OCI-LY7 (cell line): ENCODE measurements at regions not wholly inside any gene's neighbourhood (a gene's known extent, or its start where the extent isn't known, plus 50 kb on each side); places are given as distances from the start of the nearest gene placed in this dataset.
A peak's percentile ranks its signal among the peaks of the same experiment; 100 is the strongest.

Source experiments
- BruUV-seq: library from RNA; stranded (reverse); fragments of 400-500 nt; replicated peaks from 2 replicates; lab custom pipeline; 2021; lab: Mats Ljungman, UMichigan
- CTCF ChIA-PET: fragments of 300-600 bp; sonication (Branson Sonifier 250); formaldehyde crosslinking; loops from one replicate; lab custom pipeline; 2022; ENCODE audit warnings: antibody characterized with exemption; ENCODE audit not compliant: unreplicated experiment; lab: Charles Lee
- POLR2A ChIA-PET: fragments of 300-600 bp; sonication (Branson Sonifier 250); formaldehyde crosslinking; loops from one replicate; lab custom pipeline; 2022; ENCODE audit warnings: antibody characterized with exemption; lab: Charles Lee
- DNase-seq: peaks from one replicate; pipeline ENCODE4 v3.0.0-alpha.2; 2015; ENCODE audit warnings: low spot score
- H2AFZ ChIP-seq: fragments of 200-600 bp; sonication (generic), shearing (Covaris generic); 2 replicates; pipeline ENCODE4 v1.6.1; 2014; ENCODE audit warnings: mild to moderate bottlenecking, antibody characterized with exemption, low read length, moderate library complexity
- H3K27ac ChIP-seq: fragments of 200-600 bp; sonication (generic); 2 replicates; pipeline ENCODE4 v1.5.1; 2014; ENCODE audit warnings: mixed run types, low read depth, mild to moderate bottlenecking, moderate library complexity, low read length, inconsistent platforms; ENCODE audit not compliant: poor library complexity, severe bottlenecking
- H3K36me3 ChIP-seq: fragments of 200-600 bp; sonication (generic); 2 replicates; pipeline ENCODE4 v1.6.1; 2014; ENCODE audit warnings: mild to moderate bottlenecking, antibody characterized with exemption, low read length, moderate library complexity, mixed read lengths; ENCODE audit not compliant: insufficient read depth
- H3K4me1 ChIP-seq: fragments of 200-600 bp; sonication (generic); 2 replicates; pipeline ENCODE4 v1.5.1; 2014; ENCODE audit warnings: mild to moderate bottlenecking, low read length; ENCODE audit not compliant: insufficient read depth, poor library complexity, severe bottlenecking
- H3K4me2 ChIP-seq: fragments of 200-600 bp; sonication (generic); 2 replicates; pipeline ENCODE4 v1.6.1; 2014; ENCODE audit warnings: mild to moderate bottlenecking, low read length
- H3K4me3 ChIP-seq: fragments of 200-600 bp; sonication (generic); 2 replicates; pipeline ENCODE4 v1.5.1; 2014; ENCODE audit warnings: mild to moderate bottlenecking, low read depth, low read length; ENCODE audit not compliant: poor library complexity, severe bottlenecking
- H3K79me2 ChIP-seq: fragments of 200-600 bp; sonication (generic); 2 replicates; pipeline ENCODE4 v1.6.1; 2016; ENCODE audit warnings: low read depth, mild to moderate bottlenecking, low read length, moderate library complexity, mixed read lengths; ENCODE audit not compliant: insufficient read depth
- H3K9me2 ChIP-seq: fragments of 200-600 bp; sonication (generic); 2 replicates; pipeline ENCODE4 v1.6.1; 2016; ENCODE audit warnings: mild to moderate bottlenecking, low read length, mixed read lengths; ENCODE audit not compliant: insufficient read depth
- H3K9me3 ChIP-seq: fragments of 200-600 bp; sonication (generic); 2 replicates; pipeline ENCODE4 v1.6.1; 2014; ENCODE audit warnings: mild to moderate bottlenecking, mixed run types, low read length, mixed read lengths
- H4K20me1 ChIP-seq: fragments of 200-600 bp; sonication (generic); 2 replicates; pipeline ENCODE4 v1.6.1; 2014; ENCODE audit warnings: mild to moderate bottlenecking, antibody characterized with exemption, low read length, moderate library complexity, mixed read lengths; ENCODE audit not compliant: insufficient read depth
- EZH2phosphoT487 ChIP-seq: fragments of 200-600 bp; sonication (generic); IDR thresholded peaks from 2 replicates; pipeline ENCODE4 v1.6.1; 2018; ENCODE audit warnings: low read depth, borderline replicate concordance, mild to moderate bottlenecking, mixed run types, antibody characterized with exemption, low read length, moderate library complexity, mixed read lengths
- intact Hi-C: fragments of 100-400 bp; cut with micrococcal nuclease; formaldehyde crosslinking; loops from one replicate; pipeline ENCODE4 v1.10.0; 2022; ENCODE audit not compliant: unreplicated experiment
- TF ChIP-seq, protein P1 (sequence below): fragments of 200-600 bp; sonication (generic); conservative IDR thresholded peaks from 2 replicates; pipeline ENCODE4 v1.5.1; 2014; ENCODE audit warnings: mild to moderate bottlenecking, antibody characterized with exemption, low read length, moderate library complexity, mixed read lengths

DNA sequence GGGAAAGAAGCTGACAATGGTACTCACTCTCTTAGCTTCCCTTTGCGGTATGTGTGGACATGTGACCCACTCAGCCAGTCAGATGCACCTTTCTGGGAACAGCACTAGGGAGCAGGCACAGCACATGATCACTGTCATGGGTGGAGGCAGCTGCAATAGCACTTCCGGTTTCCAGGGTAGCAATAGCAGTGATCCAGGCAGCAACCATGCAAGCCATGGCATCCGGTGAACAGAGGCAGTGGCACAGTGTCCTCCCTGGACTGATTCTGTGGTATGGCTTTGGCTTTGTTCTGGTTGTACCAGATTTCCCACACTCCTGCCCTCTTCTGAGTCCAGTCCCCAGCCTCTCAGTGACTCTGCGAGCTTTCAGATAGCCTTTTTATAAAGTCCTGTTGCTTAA lies 86.8 kb upstream of the NAMPT start:
- Histone ChIP-seq H3K27ac (no peak overlapping the region), H3K36me3 (no peaks in the 10 kb centered on the region), H3K9me3 (no peaks in the 10 kb centered on the region), H2AFZ (0 out of 2 replicates have a peak overlapping the region, but pooled peaks have one; percentile 22), H3K9me2 (no peaks in the 10 kb centered on the region), H4K20me1 (no peaks in the 10 kb centered on the region), H3K4me2 (no peak overlapping the region), H3K79me2 (no peaks in the 10 kb centered on the region), H3K4me3 (no peak overlapping the region), H3K4me1 (no peaks in the 10 kb centered on the region)
- CTCF ChIA-PET = no interaction called here
- BruUV-seq = no TSS peak
- intact Hi-C loops = no loop called here
- TF ChIP-seq EZH2phosphoT487 = no peak
- TF ChIP-seq, protein P1, sequence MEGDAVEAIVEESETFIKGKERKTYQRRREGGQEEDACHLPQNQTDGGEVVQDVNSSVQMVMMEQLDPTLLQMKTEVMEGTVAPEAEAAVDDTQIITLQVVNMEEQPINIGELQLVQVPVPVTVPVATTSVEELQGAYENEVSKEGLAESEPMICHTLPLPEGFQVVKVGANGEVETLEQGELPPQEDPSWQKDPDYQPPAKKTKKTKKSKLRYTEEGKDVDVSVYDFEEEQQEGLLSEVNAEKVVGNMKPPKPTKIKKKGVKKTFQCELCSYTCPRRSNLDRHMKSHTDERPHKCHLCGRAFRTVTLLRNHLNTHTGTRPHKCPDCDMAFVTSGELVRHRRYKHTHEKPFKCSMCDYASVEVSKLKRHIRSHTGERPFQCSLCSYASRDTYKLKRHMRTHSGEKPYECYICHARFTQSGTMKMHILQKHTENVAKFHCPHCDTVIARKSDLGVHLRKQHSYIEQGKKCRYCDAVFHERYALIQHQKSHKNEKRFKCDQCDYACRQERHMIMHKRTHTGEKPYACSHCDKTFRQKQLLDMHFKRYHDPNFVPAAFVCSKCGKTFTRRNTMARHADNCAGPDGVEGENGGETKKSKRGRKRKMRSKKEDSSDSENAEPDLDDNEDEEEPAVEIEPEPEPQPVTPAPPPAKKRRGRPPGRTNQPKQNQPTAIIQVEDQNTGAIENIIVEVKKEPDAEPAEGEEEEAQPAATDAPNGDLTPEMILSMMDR = no peak
- POLR2A ChIA-PET = interaction anchor here (0.6 kb wide), 1 partner anchor 45 kb away, joined by 3 read pairs; no protein-coding TSS in a partner anchor
- peak; percentile 19 for DNase-seq

DNA sequence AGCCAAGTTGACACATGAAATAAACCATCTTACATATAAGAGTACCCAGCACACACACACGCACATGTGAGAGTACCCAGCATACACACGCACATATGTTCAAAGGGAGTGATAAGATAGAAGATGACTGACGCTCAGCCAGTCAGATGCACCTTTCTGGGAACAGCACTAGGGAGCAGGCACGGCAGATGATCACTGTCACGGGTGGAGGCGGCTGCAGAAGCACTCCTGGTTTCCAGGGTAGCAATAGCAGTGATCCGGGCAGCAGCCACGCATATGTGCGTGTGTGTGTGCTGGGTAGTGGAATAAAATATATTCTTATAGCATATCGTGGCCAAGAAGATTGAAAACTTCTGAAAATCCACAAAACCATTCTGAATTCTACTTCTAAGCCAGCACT lies 85.8 kb upstream of the NAMPT start:
- intact Hi-C loops = no loop called here
- no peak for DNase-seq
- TF ChIP-seq, protein P1 = no peak
- no peak for TF ChIP-seq EZH2phosphoT487
- BruUV-seq = no TSS peak
- ChIA-PET POLR2A (no interaction called here), CTCF (no interaction called here)
- H3K4me2 ChIP-seq = no peak overlapping the region
- no peaks in the 10 kb centered on the region for H3K79me2 ChIP-seq
- H2AFZ ChIP-seq = no peak overlapping the region
- no peaks in the 10 kb centered on the region for H3K9me3 ChIP-seq
- no peaks in the 10 kb centered on the region for H3K4me1 ChIP-seq
- no peaks in the 10 kb centered on the region for H3K36me3 ChIP-seq
- no peaks in the 10 kb centered on the region for H3K9me2 ChIP-seq
- H4K20me1 ChIP-seq = no peaks in the 10 kb centered on the region
- no peak overlapping the region for H3K4me3 ChIP-seq
- H3K27ac ChIP-seq = no peak overlapping the region

DNA sequence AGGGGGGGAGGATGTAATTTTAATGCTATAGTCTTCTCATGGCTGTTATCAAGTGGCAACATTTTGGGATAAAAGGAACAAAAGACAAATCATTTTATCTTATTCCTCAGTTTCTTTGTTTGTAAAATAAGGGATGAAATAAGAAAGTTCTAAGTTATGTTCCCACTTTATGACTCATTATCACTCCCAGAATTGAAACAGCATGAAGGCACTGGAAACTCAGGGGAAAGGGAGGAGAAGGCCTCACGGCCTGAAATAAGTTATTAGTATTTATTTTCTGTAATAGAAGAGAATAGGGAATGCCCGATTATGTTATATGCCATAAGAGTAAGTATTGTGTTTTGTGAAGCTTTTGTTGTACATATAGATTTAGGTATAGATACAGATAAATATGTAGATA lies 85.0 kb upstream of the NAMPT start:
- Histone ChIP-seq H4K20me1 (no peaks in the 10 kb centered on the region), H3K9me3 (no peaks in the 10 kb centered on the region), H3K9me2 (no peaks in the 10 kb centered on the region), H3K79me2 (no peaks in the 10 kb centered on the region), H3K4me1 (no peaks in the 10 kb centered on the region), H3K4me3 (no peak overlapping the region), H3K27ac (no peak overlapping the region), H3K36me3 (no peaks in the 10 kb centered on the region), H3K4me2 (no peak overlapping the region), H2AFZ (no peak overlapping the region)
- CTCF ChIA-PET = no interaction called here
- POLR2A ChIA-PET = no interaction called here
- intact Hi-C loops = no loop called here
- DNase-seq = no peak
- no TSS peak for BruUV-seq
- TF ChIP-seq, protein P1 = no peak
- no peak for TF ChIP-seq EZH2phosphoT487
